NCI-H2196 treated with DMSO at 0.1 percent for 48 hours (cell line): ENCODE measurements at regions not wholly inside any gene's neighbourhood (a gene's known extent, or its start where the extent isn't known, plus 50 kb on each side); places are given as distances from the start of the nearest gene placed in this dataset.
"Not testable (repeated sequence)": the region's sequence is repeated elsewhere in the genome, so short reads cannot be mapped to it uniquely, and the experiment has no call there.

ENCODE experiments used
- DNase-seq: peaks from one replicate; lab custom pipeline; 2025; ENCODE audit not compliant: unreplicated experiment; lab: John Stamatoyannopoulos, UW

DNA sequence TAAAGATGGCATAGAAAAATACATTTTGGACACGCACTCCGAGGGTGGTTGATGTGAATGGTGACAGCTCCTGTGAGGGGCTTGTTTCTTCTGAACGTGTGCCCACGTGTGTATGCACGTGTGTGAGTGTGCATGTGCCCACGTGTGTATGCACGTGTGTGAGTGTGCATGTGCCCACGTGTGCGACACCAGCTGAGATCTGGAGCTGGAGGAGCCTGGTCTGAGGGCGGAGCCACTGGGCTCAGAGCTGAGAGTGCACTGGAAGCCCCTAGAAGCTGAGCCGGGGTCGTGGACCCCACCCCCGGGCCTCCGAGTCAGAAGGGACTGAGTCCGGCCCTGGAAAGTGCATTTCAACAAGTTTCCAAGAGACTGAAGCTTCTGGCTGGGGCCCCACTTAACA, 282.5 kb upstream of the IRX4 start:
- DNase-seq, result no peak

DNA sequence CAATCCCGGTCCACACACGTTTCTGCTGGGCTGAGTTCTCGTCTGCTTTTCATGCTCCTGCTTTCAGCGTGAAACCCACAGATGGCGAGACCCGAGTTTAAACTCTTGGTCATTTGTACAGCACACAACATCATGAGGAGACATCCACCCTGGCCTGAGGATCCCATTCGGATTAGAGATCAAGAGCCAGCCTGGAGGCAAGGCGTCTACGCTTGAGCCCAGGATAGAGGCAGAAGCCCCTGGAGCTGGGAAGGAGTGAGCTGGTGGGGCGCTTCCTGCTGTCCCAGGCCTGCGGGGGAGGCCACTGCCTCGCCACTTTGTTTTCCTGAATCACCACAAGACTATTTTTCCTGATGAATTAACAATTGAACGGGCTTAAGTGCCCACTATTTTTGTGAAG, 281.9 kb upstream of the IRX4 start:
- no peak for DNase-seq

DNA sequence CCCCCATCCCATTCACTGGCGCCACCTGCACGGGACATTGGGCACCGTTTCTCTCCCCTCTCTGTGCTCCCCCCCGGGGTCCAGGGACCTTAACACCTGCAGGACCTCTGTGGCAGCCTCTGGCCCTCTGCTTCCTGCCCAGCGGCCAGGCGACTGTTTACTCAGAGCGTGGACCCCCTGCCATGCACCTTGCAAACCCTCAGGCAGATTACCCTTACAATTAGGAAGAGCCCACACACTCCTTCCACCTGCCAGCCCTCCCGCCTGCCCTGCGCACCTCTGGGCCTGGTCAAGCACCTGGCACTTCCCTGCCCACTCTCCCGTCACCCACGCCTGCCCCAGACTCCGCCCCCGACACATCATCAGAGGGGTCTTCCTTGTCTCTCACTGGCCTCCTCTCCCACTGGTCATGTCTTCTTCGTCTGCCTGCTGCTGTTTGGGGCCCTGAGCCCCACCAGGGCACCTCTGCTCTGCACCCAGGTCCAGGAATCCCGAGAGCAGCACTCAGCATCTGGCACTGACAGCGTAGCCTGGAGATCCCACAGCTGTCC, 281.3 kb upstream of the IRX4 start:
- DNase-seq, result no peak

DNA sequence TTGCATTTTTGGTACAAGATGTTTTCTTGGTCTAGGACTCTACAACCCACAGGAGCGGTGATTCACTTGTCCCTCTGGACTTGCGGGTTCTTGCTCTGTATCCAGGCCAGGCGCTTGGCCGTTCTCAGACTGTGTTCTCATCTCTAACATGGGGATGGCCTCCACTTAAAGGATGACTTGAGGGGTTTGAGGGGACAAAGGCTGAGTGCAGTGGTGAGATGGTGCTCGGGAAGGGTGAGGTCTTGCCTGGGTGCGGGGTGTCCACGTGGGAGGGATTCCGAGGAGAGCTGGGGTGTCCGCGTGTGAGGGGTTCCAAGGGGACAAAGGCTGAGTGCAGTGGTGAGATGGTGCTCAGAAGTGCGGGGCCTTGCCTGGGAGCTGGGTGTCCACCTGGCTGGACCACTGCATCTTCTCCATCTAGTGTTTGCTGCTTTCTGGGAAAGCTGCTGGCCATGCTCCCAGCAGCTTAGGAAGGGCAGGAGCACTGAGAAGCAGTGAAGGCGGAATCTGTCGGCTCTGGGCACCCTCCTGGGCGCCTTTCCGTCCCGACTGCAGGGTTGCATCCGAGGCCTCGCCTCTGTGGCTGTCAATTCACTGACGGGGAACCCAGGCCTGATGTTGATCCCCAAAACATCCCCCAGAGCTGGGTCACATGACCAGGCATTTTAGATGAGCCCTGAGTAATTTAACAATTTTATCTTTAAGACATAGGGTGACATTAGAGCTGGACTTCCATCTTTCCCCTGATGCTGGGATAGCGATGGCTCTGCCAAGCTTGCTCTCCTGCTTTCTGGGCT, 280.5 kb upstream of the IRX4 start:
- no peak for DNase-seq

DNA sequence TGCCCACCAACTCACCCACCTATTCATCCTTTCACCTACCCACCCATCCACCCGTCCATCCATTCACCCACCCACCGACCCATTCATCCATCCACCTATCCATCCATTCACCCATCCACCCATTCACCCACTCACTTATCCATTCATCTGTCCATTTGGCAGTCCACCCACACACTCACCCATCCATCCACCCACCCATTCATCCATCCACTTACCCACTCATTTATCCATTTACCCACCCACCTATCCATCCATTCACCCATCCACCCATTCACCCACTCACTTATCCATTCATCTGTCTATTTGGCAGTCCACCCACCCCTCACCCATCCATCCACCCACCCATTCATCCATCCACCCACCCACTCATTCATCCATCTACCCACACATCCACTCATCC, 278.1 kb upstream of the IRX4 start:
- no peak for DNase-seq

DNA sequence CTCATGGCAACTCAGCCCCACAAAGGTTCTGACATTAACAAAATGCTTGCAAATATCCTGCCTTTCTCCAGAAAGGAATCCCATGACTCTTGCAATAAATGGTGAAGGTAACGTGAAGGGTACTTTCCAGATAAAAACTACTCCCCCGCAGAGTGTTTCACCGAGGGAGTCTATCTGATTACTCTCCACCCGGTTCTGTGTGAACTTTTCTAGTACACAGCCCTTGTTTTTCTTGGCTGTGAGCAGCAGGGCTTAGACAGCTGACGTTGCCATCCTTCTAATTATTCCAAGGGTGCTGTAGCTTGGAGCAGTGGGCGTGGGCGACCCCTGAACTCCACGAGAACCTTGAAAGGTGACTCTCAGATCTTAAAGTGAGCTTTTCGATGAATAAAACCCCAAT, 276.0 kb upstream of the IRX4 start:
- DNase-seq, result no peak

DNA sequence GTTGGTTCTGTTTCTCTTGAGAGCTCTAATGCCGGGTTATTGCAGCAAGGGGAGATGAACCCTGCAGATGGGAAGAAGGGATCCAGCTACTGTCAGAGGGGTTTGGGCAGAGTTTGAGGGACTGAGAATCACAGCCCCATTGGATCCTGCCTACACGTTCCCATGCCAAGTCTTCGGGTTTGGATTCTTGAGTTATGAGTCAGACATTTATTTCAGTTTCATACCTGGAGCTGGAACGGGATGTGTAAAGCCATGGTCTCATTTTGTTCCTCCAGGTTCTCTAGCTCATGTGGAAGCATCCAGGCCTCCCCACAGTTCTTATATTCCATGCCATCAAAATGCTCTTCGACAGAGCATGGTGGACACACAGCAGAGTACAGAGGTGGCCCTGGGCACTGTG, 275.4 kb upstream of the IRX4 start:
- DNase-seq, result no peak

DNA sequence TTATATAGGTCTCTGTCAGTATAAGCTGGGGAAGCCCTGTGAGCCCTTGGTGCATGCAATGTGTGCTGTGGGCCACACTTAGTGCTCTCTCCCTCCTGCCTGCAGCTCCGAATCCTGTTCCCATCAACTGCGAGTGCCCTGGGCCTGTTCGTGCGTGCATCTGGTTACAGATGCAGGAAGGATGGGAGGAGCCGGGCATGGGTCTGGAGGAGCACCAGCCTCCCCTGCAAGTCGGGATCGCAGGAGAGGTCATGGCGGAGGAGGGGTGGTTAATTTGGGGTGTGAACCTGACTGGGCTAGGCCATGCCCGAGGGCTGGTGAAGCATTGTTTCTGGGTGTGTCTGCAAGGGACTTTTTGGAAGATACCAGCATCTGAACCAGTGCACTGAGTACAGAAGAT, 274.6 kb upstream of the IRX4 start:
- DNase-seq, result no peak

DNA sequence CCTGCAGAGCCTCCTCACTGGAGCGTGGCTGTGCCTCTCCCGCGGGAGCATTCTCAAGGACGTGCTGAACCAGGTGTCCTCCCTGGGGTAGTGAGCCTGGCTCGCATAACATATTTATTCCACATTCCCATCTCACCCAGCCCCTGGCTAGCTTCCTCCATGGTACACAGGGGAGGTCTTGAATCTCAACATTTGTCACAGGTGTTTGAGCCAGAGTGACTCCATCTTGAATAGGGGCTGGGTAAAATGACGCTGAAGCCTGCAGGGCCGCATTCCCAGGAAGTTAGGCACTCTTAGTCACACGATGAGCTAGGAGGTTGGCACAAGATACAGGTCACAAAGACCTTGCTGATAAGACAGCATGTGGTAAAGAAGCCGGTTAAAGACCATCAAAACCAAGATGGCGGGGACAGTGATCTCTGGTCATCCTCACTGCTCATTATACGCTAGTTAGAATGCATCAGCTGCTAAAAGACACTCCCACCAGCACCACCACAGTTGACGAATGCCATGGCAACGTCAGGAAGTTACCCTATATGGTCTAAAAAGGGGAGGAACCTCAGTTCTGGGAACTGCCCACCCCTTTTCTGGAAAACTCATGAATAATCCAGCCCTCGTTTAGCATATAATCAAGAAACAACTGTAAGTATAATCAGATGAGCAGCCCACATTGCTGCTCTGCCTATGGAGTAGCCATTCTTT, 273.8 kb upstream of the IRX4 start:
- no peak for DNase-seq

DNA sequence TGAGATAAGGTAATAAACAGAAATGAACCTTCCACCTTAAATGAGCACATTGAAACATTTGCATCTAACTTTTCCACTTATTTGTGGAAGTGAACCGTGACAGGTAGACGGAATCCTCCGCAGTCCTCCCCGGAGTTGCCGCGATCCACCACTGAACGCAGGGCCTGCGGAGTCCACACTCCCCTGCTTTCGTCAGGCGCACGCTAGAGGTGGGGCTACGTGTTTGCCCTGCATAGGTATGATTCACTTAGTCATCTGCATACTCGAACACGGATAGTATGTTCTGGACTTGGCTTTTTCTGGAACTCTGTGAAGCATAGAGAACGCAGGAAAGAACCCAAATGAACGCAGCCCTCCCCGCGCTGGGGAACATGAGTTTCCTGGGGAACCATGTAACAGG, 272.8 kb upstream of the IRX4 start:
- no peak for DNase-seq

DNA sequence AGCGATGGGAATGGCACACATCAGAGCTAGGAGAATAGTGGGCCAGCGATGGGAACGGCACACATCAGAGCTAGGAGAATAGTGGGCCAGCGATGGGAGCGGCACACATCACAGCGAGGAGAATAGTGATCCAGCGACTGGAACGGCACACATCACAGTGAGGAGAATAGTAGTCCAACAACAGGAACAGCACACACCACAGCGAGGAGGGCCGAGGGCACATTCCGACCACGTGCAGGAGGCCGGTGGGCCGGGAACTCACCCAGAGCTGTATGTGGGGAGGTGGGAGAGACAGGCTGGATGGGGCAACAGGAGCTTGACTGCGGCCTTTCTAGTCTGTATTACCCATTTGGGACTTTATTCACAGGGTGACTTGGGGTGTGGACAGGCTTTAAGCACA, 271.1 kb upstream of the IRX4 start:
- DNase-seq, result no peak

DNA sequence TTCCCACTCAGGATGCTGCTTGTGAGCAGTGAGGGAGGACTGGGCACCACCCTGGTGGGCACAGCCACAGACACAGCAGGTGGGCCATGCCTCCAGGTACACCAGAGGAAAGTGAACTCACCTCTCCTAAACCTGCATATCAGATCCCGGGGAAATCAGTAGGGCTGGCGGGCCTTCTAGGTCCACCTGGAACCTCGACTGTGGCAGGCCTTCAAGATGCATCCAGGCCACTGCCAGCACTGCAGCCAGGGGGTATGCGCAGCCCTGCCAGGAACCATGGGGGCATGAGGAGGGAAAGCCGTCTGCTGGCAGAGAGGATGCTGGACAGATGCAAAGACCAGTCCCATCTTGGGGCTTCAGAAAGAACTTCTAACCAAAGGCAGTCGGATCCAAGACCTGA, 270.6 kb upstream of the IRX4 start:
- no peak for DNase-seq

DNA sequence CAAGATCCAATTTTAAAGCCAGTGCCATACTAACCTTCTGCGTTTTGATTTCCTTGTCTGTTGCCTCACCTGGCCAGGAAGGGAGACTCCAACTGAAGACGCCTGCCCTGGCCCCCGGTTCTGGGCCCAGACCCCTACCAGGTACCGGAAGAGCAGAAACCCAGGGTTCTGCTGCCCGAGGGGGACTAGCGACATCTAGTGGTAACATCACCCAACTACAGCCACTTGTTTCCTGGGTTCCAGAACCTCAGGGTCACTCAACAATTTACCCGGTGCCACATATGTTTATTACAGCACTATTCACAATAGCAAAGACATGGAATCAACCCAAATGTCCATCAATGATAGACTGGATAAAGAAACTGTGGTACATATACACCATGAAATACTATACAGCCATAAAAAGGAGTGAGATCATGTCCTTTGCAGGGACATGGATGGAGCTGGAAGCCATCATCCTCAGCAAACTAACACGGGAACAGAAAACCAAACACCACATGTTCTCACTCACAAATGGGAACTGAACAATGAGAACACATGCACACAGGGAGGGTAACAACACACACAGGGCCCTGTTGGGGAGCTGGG, 268.7 kb upstream of the IRX4 start:
- not testable (repeated sequence) for DNase-seq

DNA sequence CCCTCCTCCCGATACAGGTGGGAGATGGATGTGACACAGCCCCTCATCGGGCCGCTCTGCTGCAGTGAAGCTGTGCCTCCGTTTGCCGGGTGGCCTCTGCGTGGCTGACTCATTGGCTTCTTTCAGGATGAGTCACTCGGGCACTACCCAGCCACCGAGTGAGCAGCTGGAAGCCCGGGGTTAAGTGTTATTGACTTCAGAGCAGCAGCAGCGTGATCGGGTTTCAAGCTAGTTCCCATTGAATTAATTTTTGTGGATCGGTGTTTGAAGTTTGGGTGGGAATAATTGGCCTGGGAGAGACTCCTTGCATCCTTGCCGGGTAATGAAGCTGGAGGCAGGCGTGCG, 266.4 kb upstream of the IRX4 start:
- peak; percentile 81 for DNase-seq

DNA sequence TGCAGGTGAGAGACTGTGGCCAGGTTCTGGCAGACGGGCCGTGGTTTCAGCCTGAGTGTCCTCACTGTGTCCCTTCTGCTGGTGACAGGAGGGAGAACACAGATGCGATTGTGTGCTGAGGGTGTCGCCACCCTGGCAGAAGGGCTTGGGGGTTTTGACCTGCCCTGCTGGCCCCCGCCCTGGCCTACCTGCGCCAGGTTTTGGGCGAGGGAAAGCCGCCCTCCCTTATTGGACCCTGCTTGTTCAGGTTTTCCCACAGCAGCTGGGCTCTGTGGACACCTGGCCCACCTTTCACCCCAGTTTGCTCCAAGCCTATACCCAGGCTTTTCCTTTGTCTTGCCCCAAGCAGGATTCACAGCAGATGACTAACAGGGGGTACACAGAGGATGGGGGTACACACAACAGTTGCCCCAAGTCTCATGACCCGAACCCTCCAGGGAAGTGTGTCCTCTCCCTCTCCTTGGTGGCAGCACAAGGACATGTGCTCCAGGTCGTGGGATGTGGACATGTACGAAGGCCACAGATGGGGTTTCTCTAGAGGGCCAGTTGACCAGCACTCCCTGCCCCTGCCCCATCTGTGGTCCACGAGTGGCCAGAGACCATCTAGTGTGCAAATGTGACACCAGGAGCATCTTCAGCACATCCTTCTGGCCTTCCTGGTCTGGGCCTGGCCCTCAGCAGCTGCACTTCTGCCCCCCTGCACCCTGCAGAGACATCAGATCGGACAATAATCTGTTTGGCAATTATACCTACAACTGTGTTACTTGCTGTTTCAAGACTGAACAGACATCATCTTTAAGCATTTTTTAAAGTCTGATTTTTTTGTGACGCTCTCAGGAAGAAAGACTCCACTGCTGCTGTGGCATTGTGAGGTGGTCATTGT, 265.8 kb upstream of the IRX4 start:
- DNase-seq, result no peak

DNA sequence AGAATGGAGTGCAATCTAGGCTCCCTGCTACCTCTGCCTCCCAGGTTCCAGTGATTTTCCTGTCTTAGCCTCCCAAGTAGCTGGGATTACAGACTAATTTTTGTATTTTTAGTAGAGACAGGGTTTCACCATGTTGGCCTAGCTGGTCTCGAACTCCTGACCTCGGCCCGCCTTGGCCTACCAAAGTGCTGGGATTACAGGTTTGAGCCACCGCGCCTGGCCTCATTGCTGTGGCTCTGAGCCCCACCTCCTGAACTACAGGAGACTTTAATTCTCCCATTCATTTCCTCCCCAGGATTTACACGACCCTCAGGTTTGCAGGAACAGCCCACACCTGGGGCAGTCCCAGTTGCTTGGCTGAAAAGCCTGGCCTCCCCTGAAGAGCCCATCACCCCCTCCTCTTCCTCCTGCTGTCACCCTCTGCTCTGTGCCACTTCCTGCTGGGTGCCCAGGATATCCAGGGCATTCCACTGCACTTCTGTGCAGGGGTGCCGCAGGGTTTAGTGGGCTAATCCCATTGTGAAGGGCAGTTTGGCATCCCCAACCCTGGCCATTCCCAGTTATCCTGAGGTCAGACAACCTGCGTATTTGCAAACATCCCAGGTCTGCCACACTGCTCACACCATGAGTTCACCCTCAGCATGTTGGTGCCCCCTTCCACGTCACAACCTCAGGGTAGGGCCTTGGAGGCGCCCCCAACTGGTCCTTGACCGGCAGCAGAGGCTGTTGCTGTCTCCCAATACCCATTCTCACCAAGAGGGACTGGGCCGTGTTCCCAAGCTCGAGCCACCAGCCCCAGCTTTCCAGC, 265.0 kb upstream of the IRX4 start:
- DNase-seq, result no peak

DNA sequence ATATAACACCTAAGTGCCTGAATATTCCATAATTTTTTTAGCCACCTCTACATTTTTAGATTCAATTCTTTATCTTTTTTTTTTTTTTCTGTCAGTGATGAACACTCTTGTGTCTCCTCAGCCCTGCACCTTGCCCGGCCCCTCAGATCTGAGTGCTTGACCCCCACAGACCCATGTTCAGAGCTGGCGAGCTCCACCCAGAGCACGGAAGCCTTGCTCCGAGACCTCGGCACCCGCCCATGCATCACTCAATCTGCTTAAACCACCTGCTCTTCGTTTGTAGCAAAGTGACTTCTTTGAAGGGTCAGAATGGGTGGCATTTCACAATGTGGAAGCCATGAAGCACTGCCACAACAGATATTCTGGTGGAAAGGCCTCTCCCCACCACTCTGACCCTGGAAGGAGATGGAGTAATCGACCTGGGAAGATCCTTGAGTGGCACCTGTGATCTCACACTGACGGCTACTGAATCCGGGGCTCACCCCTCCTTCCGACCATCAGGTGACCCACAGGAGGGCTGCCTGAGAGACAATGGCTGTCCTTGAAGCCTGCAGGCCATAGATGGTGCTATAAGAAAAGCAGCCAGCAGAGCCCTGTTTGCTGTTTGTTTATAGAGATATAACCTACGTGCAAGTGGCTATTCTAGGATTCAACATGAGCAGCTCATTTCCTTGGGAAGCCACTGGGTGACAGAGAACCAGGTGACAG, 261.1 kb upstream of the IRX4 start:
- DNase-seq, result no peak

DNA sequence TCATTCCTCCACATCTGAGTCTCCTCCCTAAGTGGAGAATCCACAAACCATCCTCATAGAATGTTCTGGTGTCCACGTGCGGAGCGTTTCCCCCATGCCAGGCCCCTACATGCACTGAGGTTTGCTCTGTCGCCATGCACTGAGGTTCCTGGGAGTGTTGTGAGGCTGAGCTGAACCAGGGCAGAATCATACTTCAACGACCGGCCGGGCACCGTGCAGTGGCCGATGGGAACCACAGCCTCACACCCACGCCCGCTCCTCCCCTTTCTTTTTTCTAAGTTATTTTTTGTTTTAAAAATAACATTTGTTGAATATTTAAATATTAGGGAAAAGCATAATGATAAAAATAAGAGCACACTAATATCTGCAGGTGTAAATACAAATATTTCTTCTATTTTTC, 260.4 kb upstream of the IRX4 start:
- no peak for DNase-seq

DNA sequence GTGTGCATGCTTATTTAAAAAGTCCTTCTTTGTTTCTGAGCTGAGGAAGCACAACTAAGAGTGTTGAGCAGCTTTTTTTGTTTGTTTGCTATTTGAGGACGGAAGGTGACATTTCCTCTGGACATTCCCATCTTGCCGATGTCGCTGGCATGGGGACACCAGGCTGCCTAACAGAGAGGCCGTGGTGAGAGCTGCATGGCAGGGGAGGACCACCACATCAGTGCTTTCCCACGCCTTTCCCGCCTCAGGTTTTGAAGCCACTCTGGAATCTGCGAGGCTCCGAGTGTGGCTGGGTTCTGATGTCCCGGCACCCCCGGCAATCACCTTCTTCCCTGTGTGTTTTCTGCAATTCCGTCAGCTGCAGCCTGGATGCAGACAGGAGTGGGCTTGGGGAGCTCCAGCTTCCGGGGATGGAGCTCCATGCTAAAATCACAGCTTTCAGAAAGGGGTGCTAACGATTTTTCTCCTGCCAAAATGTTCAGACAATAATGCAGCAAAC, 259.8 kb upstream of the IRX4 start:
- no peak for DNase-seq
